Psoas muscle (tissue), 7 donors: ENCODE measurements at regions not wholly inside any gene's neighbourhood (a gene's known extent, or its start where the extent isn't known, plus 50 kb on each side); places are given as distances from the start of the nearest gene placed in this dataset.
"Not testable (repeated sequence)": the region's sequence is repeated elsewhere in the genome, so short reads cannot be mapped to it uniquely, and the experiment has no call there.

Experiments used
- ATAC-seq, 4 donors: fragments of 200-7000 bp; cut with Tn5 transposase; one replicate each; pipeline ENCODE4 v1.9.1; 2020; ENCODE audit warnings: moderate library complexity in 3 of 4, mild to moderate bottlenecking in 2 of 4
- DNase-seq, 2 donors: peaks; one replicate each; pipeline ENCODE4 v3.0.0-alpha.2; 2020
- H3K27ac ChIP-seq: fragments of 200-600 bp; one replicate; pipeline ENCODE4 v1.8.0; 2022
- H3K27me3 ChIP-seq, 3 donors: fragments of 200-600 bp in 1 of 3; one replicate each; pipeline versions ENCODE4 v1.6.1 to v1.8.0; 2013 to 2022; ENCODE audit warnings: low read length in 2 of 3, mild to moderate bottlenecking in 2 of 3, moderate library complexity in 1 of 3; ENCODE audit not compliant: insufficient read depth in 3 of 3
- H3K36me3 ChIP-seq, 2 donors: fragments of 200-600 bp in 1 of 2; one replicate each; pipeline versions ENCODE4 v1.6.1 to v1.8.0; 2013 to 2022; ENCODE audit warnings: low read depth in 1 of 2, mild to moderate bottlenecking in 1 of 2, moderate library complexity in 1 of 2; ENCODE audit not compliant: insufficient read depth in 1 of 2
- H3K4me1 ChIP-seq: fragments of 200-600 bp; one replicate; pipeline ENCODE4 v1.8.0; 2022
- H3K4me3 ChIP-seq: fragments of 200-600 bp; one replicate; pipeline ENCODE4 v1.8.0; 2022; ENCODE audit warnings: mild to moderate bottlenecking
- H3K9me3 ChIP-seq: fragments of 200-600 bp; one replicate; pipeline ENCODE4 v1.8.0; 2022
- WGBS, 3 donors: extraction: QIAGEN DNeasy Blood & Tissue Kit; methylation state at CpG; one replicate each; pipeline versions ENCODE4 v1.1.6 to v1.1.7; 2013; 5-methylcytosine and 5-hydroxymethylcytosine counted together
- intact Hi-C, 2 donors: fragments of 100-400 bp; cut with DNase I; formaldehyde crosslinking; loops; one replicate each; pipeline versions ENCODE4 v1.11.0 to v1.14.2; 2022
- TF ChIP-seq, protein P1 (sequence below): fragments of 200-600 bp; IDR thresholded peaks from one replicate; pipeline ENCODE4 v1.8.0; 2022; ENCODE audit warnings: antibody characterized with exemption
- donor health status: healthy with polysubstance abuse.
- donor health status: DM: no; HTN: no; CAD: no; lungs with moderate emphysema.
- donor health status: Bipolar disorder and iron deficiency.
- donor health status: healthy.
- donor health status: DM: yes; HTN: yes; CAD: no.
- donor health status: DM: no; HTN: no; CAD: no.
- donor health status: DM: yes; HTN: yes; CAD: no.

DNA sequence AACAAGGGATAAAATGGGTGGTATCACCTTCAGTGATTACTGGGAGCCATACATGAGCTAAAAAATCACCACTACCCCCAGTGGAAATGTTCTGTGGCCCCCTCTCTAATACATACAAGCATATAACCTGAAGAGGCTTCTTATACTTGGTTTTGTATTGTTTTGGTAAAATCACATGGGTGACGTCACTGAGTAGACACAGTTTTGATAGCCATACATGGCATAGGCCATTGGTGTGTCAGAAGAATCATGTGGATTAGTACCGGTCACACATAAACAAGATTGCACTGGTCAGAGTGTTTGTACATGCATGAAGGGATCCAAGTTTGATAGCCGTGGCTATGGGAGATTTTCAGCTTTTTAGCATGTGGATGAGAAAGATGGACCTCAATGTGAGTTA lies 131.9 kb upstream of the RADX start:
- H3K9me3 ChIP-seq = no peaks in the 10 kb centered on the region
- H3K27ac ChIP-seq = no peak overlapping the region
- no peaks in the 10 kb centered on the region for H3K36me3 ChIP-seq
- ATAC-seq (no peak), DNase-seq (no peak)
- intact Hi-C loops = loop anchor here (5.0 to 10.0 kb wide), 4 partner anchors 132 to 315 kb away; partner anchors contain the start of gene RADX (in 2 of the 2)
- no peaks in the 10 kb centered on the region for H3K27me3 ChIP-seq
- H3K4me3 ChIP-seq = no peak overlapping the region
- no peaks in the 10 kb centered on the region for H3K4me1 ChIP-seq
- 54 to 83% (median 69%) methylated on average over 3 of the region's 3 CpGs for WGBS, 3 donors
- TF ChIP-seq, protein P1, sequence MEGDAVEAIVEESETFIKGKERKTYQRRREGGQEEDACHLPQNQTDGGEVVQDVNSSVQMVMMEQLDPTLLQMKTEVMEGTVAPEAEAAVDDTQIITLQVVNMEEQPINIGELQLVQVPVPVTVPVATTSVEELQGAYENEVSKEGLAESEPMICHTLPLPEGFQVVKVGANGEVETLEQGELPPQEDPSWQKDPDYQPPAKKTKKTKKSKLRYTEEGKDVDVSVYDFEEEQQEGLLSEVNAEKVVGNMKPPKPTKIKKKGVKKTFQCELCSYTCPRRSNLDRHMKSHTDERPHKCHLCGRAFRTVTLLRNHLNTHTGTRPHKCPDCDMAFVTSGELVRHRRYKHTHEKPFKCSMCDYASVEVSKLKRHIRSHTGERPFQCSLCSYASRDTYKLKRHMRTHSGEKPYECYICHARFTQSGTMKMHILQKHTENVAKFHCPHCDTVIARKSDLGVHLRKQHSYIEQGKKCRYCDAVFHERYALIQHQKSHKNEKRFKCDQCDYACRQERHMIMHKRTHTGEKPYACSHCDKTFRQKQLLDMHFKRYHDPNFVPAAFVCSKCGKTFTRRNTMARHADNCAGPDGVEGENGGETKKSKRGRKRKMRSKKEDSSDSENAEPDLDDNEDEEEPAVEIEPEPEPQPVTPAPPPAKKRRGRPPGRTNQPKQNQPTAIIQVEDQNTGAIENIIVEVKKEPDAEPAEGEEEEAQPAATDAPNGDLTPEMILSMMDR = no peak

DNA sequence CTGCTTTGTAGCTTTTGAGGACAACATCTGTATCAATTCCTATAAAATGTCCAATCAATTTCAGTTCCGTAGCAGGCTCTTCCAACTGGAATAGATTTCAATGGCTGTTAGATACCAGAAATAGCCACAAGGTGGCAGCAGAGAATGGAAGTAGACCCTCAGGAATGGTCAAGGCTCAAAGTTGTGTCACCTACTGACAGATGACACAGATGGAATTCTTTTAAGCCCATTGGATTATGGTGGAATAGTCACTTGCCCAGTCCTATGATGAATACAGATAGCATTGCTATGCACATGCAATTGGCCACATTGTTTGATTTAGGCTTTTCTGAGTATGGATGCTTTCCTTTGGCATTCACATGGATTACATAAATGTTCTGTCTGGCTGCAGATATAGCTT lies 130.4 kb upstream of the RADX start:
- no peaks in the 10 kb centered on the region for H3K4me1 ChIP-seq
- no peaks in the 10 kb centered on the region for H3K27me3 ChIP-seq
- intact Hi-C loops = loop anchor here (5.0 to 10.0 kb wide), 4 partner anchors 131 to 313 kb away; partner anchors contain the start of gene RADX (in 2 of the 2)
- TF ChIP-seq, protein P1 = peak; percentile 89
- 0% methylated on average over 1 of the region's 1 CpG for WGBS, 3 donors
- H3K9me3 ChIP-seq = no peaks in the 10 kb centered on the region
- no peak overlapping the region for H3K27ac ChIP-seq
- peak; percentile 85 to 98 (median 90) for ATAC-seq
- DNase-seq = no peak
- H3K4me3 ChIP-seq = no peak overlapping the region
- H3K36me3 ChIP-seq = no peaks in the 10 kb centered on the region

DNA sequence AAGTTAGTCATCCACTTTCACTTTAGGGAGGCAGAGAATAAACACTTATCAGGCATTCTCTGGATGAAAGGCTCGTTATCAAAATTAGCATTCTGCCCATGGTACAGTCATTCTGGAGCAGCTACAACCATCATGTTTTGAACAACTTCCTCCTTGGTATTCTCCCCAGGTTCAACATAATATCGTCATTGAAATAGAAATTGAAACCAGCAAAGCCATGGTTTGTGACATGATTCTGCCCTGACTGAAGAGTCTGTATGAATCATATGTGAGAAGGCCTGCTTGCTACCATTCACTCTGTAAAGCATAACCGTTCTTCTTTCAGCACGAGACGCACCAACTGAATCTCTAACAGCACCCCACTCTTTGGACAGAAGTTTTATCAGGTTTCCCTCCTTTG lies 127.5 kb upstream of the RADX start:
- WGBS, 3 donors = 67 to 79% (median 77%) methylated on average over 5 of the region's 5 CpGs
- no peaks in the 10 kb centered on the region for H3K36me3 ChIP-seq
- intact Hi-C loops = loop anchor here (5.0 to 10.0 kb wide), 4 partner anchors 128 to 311 kb away; partner anchors contain the start of gene RADX (in 2 of the 2)
- H3K27me3 ChIP-seq = no peaks in the 10 kb centered on the region
- H3K4me3 ChIP-seq = no peak overlapping the region
- H3K9me3 ChIP-seq = no peaks in the 10 kb centered on the region
- H3K27ac ChIP-seq = no peak overlapping the region
- ATAC-seq (no peak), DNase-seq (no peak)
- H3K4me1 ChIP-seq = no peaks in the 10 kb centered on the region
- TF ChIP-seq, protein P1 = no peak

DNA sequence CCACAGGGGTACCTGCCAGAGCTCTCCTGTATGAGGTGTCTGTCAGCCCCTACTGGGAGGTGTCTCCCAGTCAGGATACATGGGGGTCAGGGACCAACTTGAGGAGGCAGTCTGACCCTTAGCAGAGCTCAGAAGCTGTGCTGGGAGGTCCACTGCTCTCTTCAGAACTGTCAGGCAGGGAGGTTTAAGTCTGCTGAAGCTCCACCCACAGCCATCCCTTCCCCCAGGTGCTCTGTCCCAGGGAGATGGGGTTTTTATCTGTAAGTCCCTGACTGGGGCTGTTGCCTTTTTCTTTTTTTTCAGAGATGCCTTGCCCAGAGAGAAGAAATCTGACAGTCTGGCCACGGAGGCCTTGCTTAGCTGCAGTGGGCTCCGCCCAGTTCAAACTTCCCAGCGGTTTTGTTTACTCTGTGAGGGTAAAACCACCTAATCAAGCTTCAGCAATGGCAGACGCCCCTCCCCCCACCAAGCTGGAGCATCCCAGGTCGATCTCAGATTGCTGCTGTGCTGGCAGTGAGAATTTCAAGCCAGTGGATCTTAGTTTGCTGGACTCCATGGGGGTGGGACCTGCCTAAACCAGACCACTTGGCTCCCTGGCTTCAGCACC lies 118.5 kb upstream of the RADX start:
- H3K4me1 ChIP-seq, H3K4me3 ChIP-seq, H3K9me3 ChIP-seq, ATAC-seq, H3K27ac ChIP-seq, DNase-seq, intact Hi-C loops, H3K36me3 ChIP-seq, H3K27me3 ChIP-seq: not testable (repeated sequence)
- WGBS, 3 donors = 13 to 22% (median 16%) methylated on average over 5 of the region's 5 CpGs

DNA sequence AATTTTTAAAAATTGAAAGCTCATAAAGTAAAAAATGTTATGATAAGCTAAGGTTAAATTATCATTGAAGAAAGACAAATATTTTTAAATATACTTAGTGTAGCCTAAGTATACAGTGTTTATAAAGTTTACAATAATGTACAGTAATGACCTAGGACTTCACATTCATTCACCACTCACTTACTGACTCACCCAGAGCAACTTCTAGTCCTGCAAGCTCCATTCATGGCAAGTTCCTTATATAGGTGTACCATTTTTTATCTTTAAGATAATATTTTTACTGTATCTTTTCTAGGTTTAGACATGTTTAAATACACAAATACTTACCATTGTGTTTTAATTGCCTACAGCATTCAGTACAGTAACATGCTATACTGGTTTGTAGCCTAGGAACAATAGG lies 112.3 kb upstream of the RADX start:
- Histone ChIP-seq H3K27ac (no peak overlapping the region), H3K4me1 (no peaks in the 10 kb centered on the region), H3K9me3 (no peaks in the 10 kb centered on the region), H3K27me3 (peaks cover 0 to 11% (median 0%) of the 10 kb centered on the region in 3 donors), H3K36me3 (no peaks in the 10 kb centered on the region), H3K4me3 (no peak overlapping the region)
- no peak for DNase-seq
- intact Hi-C loops = no loop called here
- no peak for ATAC-seq
- TF ChIP-seq, protein P1 = no peak
